Activated CD4-positive, alpha-beta memory T cell treated with anti-CD3 and anti-CD28 coated beads for 36 hours (primary cell): ENCODE measurements at regions not wholly inside any gene's neighbourhood (a gene's known extent, or its start where the extent isn't known, plus 50 kb on each side); places are given as distances from the start of the nearest gene placed in this dataset.

ENCODE experiments used
- CTCF ChIA-PET: fragments of 350-600 bp; sonication (Branson Sonifier 250); formaldehyde crosslinking; loops from one replicate; lab custom pipeline; 2021; ENCODE audit warnings: antibody characterized with exemption, inconsistent platforms; lab: Charles Lee
- POLR2A ChIA-PET: fragments of 350-600 bp; sonication (Branson Sonifier 250); formaldehyde crosslinking; loops from one replicate; lab custom pipeline; 2021; ENCODE audit warnings: antibody characterized with exemption; lab: Charles Lee
- DNase-seq: peaks from one replicate; pipeline ENCODE4 v3.0.0-alpha.2; 2020
- H3K27ac Mint-ChIP-seq: one replicate; pipeline ENCODE4 v1.8.0; 2021; ENCODE audit warnings: mixed read lengths
- H3K27me3 Mint-ChIP-seq: one replicate; pipeline ENCODE4 v1.8.0; 2021; ENCODE audit warnings: mixed read lengths
- H3K36me3 Mint-ChIP-seq: one replicate; pipeline ENCODE4 v1.8.0; 2021; ENCODE audit warnings: mixed read lengths
- H3K4me1 Mint-ChIP-seq: one replicate; pipeline ENCODE4 v1.8.0; 2021; ENCODE audit warnings: low read depth, mixed read lengths
- H3K4me3 Mint-ChIP-seq: one replicate; pipeline ENCODE4 v1.8.0; 2021; ENCODE audit warnings: mild to moderate bottlenecking, mixed read lengths
- H3K9me3 Mint-ChIP-seq: one replicate; pipeline ENCODE4 v1.8.0; 2021; ENCODE audit warnings: mixed read lengths
- intact Hi-C: fragments of 100-400 bp; cut with micrococcal nuclease; formaldehyde crosslinking; loops from one replicate; pipeline ENCODE4 v1.15.1; 2023

DNA sequence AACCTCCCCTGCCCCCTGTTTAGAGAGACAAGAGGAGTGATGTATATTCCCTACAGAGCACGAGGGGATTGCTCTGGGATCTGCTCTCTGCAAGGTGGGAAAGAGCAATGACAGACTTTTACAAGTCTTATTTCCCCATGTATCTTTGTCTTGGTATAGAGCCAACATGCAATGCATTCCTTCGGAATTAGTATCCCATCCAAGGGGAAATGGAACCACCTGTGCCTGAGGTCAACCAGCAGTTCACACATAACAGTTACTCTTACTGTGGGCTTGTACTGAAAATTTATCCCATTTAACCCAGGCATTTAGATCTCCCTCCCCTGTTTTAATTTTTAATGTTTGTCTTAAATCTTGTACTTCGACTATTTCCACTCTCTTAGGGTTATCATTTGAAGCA lies 250.4 kb downstream of the C6orf118 start:
- H3K4me3 Mint-ChIP-seq = no peak overlapping the region
- intact Hi-C loops = no loop called here
- no peak for DNase-seq
- POLR2A ChIA-PET = no interaction called here
- no peak overlapping the region for H3K27ac Mint-ChIP-seq
- H3K4me1 Mint-ChIP-seq = no peaks in the 10 kb centered on the region
- CTCF ChIA-PET = interaction anchor here (1.5 kb wide), 1 partner anchor 10 kb away, joined by 3 read pairs; no protein-coding TSS in a partner anchor
- no peaks in the 10 kb centered on the region for H3K36me3 Mint-ChIP-seq
- H3K27me3 Mint-ChIP-seq = no peaks in the 10 kb centered on the region
- H3K9me3 Mint-ChIP-seq = peaks cover 4% of the 10 kb centered on the region

- intact Hi-C loops = no loop called here
- Mint-ChIP-seq H3K9me3 (peaks cover 4% of the 10 kb centered on the region), H3K4me3 (no peak overlapping the region), H3K36me3 (no peaks in the 10 kb centered on the region), H3K4me1 (no peaks in the 10 kb centered on the region), H3K27me3 (no peaks in the 10 kb centered on the region), H3K27ac (no peak overlapping the region)
- DNase-seq = no peak
- ChIA-PET POLR2A (no interaction called here), CTCF (no interaction called here)
Observed at GRCh38 chr6:165056292-165056691, 253.1 kb downstream of the C6orf118 start.

DNA sequence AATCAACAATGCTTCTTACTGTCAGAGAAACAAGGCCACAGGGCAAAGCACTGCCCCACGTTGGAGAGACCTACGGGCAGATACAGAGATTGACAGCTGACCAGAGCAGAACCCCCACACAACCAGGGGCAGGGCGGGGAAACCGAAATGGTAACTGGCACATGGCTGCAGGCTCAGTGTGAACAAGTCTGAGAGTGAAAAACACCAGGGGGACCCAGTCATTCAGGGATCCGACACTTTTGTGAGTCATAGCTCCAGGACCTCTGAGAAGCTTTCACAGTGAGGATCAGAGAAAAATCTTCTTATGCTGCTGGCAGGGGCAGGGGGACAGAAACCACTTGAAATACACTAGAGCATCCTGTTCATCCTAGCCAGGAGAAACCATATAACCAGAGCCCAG lies 254.2 kb downstream of the C6orf118 start:
- Mint-ChIP-seq H3K4me3 (no peak overlapping the region), H3K27ac (no peak overlapping the region), H3K27me3 (no peaks in the 10 kb centered on the region), H3K36me3 (no peaks in the 10 kb centered on the region), H3K4me1 (no peaks in the 10 kb centered on the region), H3K9me3 (peaks cover 4% of the 10 kb centered on the region)
- POLR2A ChIA-PET = no interaction called here
- DNase-seq = no peak
- intact Hi-C loops = no loop called here
- CTCF ChIA-PET = no interaction called here

DNA sequence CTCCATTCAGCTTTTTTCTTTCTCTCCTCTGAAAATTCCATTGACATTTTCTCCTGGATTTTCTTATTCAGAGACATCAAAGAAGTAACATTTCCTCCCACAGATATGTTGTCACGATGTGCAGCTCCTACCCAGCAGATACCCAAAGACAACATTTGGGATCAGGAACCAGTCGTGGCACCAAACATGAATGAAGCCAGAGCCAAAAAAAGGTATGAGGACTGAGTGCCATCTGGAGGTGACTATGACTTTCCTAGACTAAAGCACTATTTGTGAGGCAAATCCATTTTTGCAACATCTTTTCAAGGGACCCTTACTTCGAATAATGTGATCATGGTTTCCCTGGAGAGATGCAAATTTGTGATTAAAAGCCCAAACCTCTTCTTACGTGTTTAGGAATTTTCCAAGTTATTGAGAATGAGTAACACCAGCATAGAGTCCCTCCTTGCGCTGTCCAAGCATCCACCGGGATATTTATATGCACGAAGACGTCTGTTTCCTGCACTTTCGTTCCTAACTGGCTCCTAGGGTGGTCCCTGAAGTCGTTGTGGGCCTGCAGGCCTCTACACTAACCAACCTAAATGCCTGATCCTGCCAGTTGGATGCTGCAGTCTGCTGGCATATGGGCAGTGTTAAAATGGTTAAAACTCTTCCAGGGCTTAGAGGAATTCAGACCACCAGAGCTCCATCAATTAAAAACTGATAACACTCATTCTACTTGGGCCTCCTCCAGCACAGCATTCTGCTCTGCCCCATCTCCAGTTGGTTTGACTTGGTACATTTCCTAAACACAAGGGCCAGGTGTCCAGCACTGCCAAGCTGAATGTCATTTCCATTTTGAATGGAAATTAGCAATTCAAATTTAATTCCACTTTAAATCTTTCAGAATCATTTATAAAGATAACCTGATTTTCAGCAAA lies 256.6 kb downstream of the C6orf118 start:
- H3K27ac Mint-ChIP-seq = no peak overlapping the region
- ChIA-PET CTCF (no interaction called here), POLR2A (no interaction called here)
- intact Hi-C loops = no loop called here
- peaks cover 8% of the 10 kb centered on the region for H3K9me3 Mint-ChIP-seq
- no peaks in the 10 kb centered on the region for H3K27me3 Mint-ChIP-seq
- no peak for DNase-seq
- no peak overlapping the region for H3K4me3 Mint-ChIP-seq
- H3K36me3 Mint-ChIP-seq = no peaks in the 10 kb centered on the region
- no peaks in the 10 kb centered on the region for H3K4me1 Mint-ChIP-seq

DNA sequence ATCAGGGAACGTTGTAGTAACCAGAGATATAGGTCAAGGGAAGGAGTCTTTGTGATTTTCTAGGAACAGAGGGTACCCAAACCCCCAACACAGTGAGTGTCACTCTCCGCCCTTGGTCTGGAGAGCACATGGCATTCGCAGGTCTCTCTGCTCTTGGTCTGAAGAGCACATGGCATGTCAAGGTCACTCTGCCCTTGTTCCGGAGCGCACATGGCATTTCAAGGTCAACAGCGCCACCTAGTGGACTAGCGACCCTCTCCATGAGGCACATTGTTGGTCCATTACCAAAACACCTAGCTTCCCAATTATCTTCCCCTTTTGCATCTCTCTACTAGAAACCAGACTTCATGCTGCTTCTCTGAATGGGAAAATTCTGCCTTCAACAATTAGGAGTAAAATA lies 260.0 kb downstream of the C6orf118 start:
- Mint-ChIP-seq H3K4me1 (no peaks in the 10 kb centered on the region), H3K27ac (no peak overlapping the region), H3K9me3 (peaks cover 14% of the 10 kb centered on the region), H3K27me3 (no peaks in the 10 kb centered on the region), H3K36me3 (no peaks in the 10 kb centered on the region), H3K4me3 (no peak overlapping the region)
- intact Hi-C loops = no loop called here
- CTCF ChIA-PET = interaction anchor here (1.0 kb wide), 1 partner anchor 9 kb away, joined by 3 read pairs; no protein-coding TSS in a partner anchor
- POLR2A ChIA-PET = no interaction called here
- peak; percentile 44 for DNase-seq

DNA sequence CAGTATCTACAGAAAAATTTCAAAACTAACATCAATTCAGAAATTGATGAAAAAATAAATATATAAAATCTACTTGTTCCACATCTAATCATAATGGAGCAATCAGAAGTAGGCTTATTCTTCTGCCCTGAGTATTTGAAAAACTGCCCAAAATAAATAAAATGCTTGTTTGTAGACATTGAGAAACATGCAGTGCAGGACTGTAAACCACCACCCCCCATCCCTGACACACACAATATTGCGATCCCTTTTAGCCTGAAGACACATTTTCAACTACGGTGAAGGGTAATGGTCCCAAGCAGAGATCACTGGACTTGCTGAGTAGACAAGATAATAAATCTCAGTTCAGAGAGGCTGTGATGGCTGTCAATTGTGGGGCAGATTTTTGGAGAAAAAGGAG lies 261.5 kb downstream of the C6orf118 start:
- H3K4me3 Mint-ChIP-seq = no peak overlapping the region
- ChIA-PET POLR2A (no interaction called here), CTCF (no interaction called here)
- H3K27ac Mint-ChIP-seq = no peak overlapping the region
- intact Hi-C loops = no loop called here
- no peaks in the 10 kb centered on the region for H3K27me3 Mint-ChIP-seq
- peaks cover 16% of the 10 kb centered on the region for H3K9me3 Mint-ChIP-seq
- H3K36me3 Mint-ChIP-seq = no peaks in the 10 kb centered on the region
- no peaks in the 10 kb centered on the region for H3K4me1 Mint-ChIP-seq
- no peak for DNase-seq

- CTCF ChIA-PET = no interaction called here
- Mint-ChIP-seq H3K36me3 (no peaks in the 10 kb centered on the region), H3K4me3 (no peak overlapping the region), H3K9me3 (peaks cover 16% of the 10 kb centered on the region), H3K27ac (no peak overlapping the region), H3K4me1 (no peaks in the 10 kb centered on the region), H3K27me3 (no peaks in the 10 kb centered on the region)
- POLR2A ChIA-PET = no interaction called here
- no peak for DNase-seq
- intact Hi-C loops = no loop called here
Observed at GRCh38 chr6:165045631-165046030, 263.8 kb downstream of the C6orf118 start.

DNA sequence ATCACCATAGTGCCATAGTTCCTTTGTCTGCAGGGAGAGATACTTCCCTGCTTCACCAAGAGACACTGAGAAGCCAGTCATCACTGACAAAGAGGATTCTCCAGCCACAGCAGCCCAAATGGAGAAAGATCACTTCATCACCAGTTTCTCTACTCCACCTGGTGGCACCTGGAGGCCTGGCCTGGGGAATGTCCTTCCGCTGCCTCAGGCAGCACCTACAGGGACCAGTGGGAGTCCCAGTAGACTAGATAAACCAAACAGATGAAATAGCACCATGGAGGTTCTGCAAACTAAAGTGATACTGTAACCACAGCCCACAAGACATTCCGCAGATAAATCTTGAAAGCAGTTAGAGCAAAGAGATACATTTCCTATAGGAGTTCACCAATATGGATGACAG lies 266.5 kb downstream of the C6orf118 start:
- Mint-ChIP-seq H3K36me3 (no peaks in the 10 kb centered on the region), H3K27ac (no peak overlapping the region), H3K4me1 (no peaks in the 10 kb centered on the region), H3K4me3 (no peak overlapping the region), H3K27me3 (no peaks in the 10 kb centered on the region), H3K9me3 (peaks cover 18% of the 10 kb centered on the region)
- intact Hi-C loops = no loop called here
- DNase-seq = no peak
- ChIA-PET CTCF (no interaction called here), POLR2A (no interaction called here)

- ChIA-PET POLR2A (no interaction called here), CTCF (no interaction called here)
- no peak for DNase-seq
- H3K27me3 Mint-ChIP-seq = no peaks in the 10 kb centered on the region
- no peak overlapping the region for H3K4me3 Mint-ChIP-seq
- H3K36me3 Mint-ChIP-seq = no peaks in the 10 kb centered on the region
- H3K27ac Mint-ChIP-seq = no peak overlapping the region
- H3K4me1 Mint-ChIP-seq = no peaks in the 10 kb centered on the region
- peaks cover 8% of the 10 kb centered on the region for H3K9me3 Mint-ChIP-seq
- intact Hi-C loops = no loop called here
Observed at GRCh38 chr6:165040440-165040839, 269.0 kb downstream of the C6orf118 start.

DNA sequence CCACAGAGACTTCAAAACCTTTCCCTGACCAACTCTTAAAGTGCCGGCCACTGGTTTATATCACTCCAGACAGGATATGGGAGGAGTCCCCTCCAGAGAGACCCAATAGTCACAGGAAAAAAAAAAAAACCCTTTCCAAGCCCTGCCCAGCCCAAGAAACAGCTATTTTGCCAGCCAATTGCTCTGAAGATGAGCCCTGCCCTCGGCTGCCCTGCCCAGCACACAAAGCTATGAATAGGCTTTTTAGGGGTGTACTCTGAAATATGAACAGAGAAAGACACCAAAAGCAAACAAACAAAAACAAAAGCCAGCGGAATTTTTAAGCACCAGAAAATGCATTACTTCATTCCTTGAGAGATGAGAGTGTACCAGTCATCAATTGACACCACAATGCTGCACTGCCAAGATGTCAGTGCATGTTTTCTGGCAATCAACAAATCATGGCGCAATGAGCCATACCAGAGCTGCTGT lies 275.1 kb downstream of the C6orf118 start:
- DNase-seq = no peak
- peaks cover 3% of the 10 kb centered on the region for H3K9me3 Mint-ChIP-seq
- CTCF ChIA-PET = no interaction called here
- H3K27ac Mint-ChIP-seq = no peak overlapping the region
- H3K27me3 Mint-ChIP-seq = no peaks in the 10 kb centered on the region
- intact Hi-C loops = no loop called here
- H3K36me3 Mint-ChIP-seq = no peaks in the 10 kb centered on the region
- POLR2A ChIA-PET = no interaction called here
- H3K4me1 Mint-ChIP-seq = no peaks in the 10 kb centered on the region
- no peak overlapping the region for H3K4me3 Mint-ChIP-seq

- Mint-ChIP-seq H3K4me3 (no peak overlapping the region), H3K9me3 (peaks cover 3% of the 10 kb centered on the region), H3K27ac (no peak overlapping the region), H3K27me3 (no peaks in the 10 kb centered on the region), H3K36me3 (no peaks in the 10 kb centered on the region), H3K4me1 (no peaks in the 10 kb centered on the region)
- no peak for DNase-seq
- CTCF ChIA-PET = no interaction called here
- POLR2A ChIA-PET = no interaction called here
- intact Hi-C loops = no loop called here
Observed at GRCh38 chr6:165031502-165031901, 277.9 kb downstream of the C6orf118 start.

GRCh38 chr6:165025040-165025439 lies 284.4 kb downstream of the C6orf118 start:
- ChIA-PET CTCF (no interaction called here), POLR2A (no interaction called here)
- intact Hi-C loops = no loop called here
- H3K27ac Mint-ChIP-seq = no peak overlapping the region
- H3K27me3 Mint-ChIP-seq = no peaks in the 10 kb centered on the region
- H3K9me3 Mint-ChIP-seq = peaks cover 3% of the 10 kb centered on the region
- H3K36me3 Mint-ChIP-seq = no peaks in the 10 kb centered on the region
- DNase-seq = no peak
- H3K4me3 Mint-ChIP-seq = no peak overlapping the region
- H3K4me1 Mint-ChIP-seq = no peaks in the 10 kb centered on the region

GRCh38 chr6:165019681-165020080 lies 289.7 kb downstream of the C6orf118 start:
- Mint-ChIP-seq H3K4me3 (no peak overlapping the region), H3K27ac (no peak overlapping the region), H3K36me3 (no peaks in the 10 kb centered on the region), H3K9me3 (peaks cover 9% of the 10 kb centered on the region), H3K4me1 (no peaks in the 10 kb centered on the region), H3K27me3 (no peaks in the 10 kb centered on the region)
- no peak for DNase-seq
- intact Hi-C loops = no loop called here
- CTCF ChIA-PET = no interaction called here
- POLR2A ChIA-PET = no interaction called here
